Fibroblast of skin of abdomen (primary cell): ENCODE measurements at regions not wholly inside any gene's neighbourhood (a gene's known extent, or its start where the extent isn't known, plus 50 kb on each side); places are given as distances from the start of the nearest gene placed in this dataset.
A peak's percentile ranks its signal among the peaks of the same experiment; 100 is the strongest.
"Not testable (repeated sequence)": the region's sequence is repeated elsewhere in the genome, so short reads cannot be mapped to it uniquely, and the experiment has no call there.

Experiments
- DNase-seq: peaks from one replicate; pipeline ENCODE4 v3.0.0-alpha.2; 2013

- DNase-seq: no peak
Measured at GRCh38 chr4:173761236-173761635, 231.2 kb upstream of the HAND2 start.

GRCh38 chr4:173758132-173758531 is 228.1 kb upstream of the HAND2 start:
- no peak for DNase-seq

- no peak for DNase-seq
Measured at GRCh38 chr4:173753408-173753807, 223.4 kb upstream of the HAND2 start.

GRCh38 chr4:173752610-173753230 is 222.7 kb upstream of the HAND2 start:
- no peak for DNase-seq

- DNase-seq: peak; percentile 13
Measured at GRCh38 chr4:173748353-173748752, 218.3 kb upstream of the HAND2 start.

GRCh38 chr4:173747537-173748257 is 217.7 kb upstream of the HAND2 start:
- DNase-seq: no peak

- DNase-seq: no peak
Measured at GRCh38 chr4:173746424-173746823, 216.4 kb upstream of the HAND2 start.

- DNase-seq: no peak
Measured at GRCh38 chr4:173745765-173746164, 215.7 kb upstream of the HAND2 start.

- no peak for DNase-seq
Measured at GRCh38 chr4:173736840-173737239, 206.8 kb upstream of the HAND2 start.

GRCh38 chr4:173735585-173735984 is 205.6 kb upstream of the HAND2 start:
- DNase-seq: no peak

GRCh38 chr4:173735049-173735448 is 205.0 kb upstream of the HAND2 start:
- peak; percentile 44 for DNase-seq

- no peak for DNase-seq
Measured at GRCh38 chr4:173731257-173731656, 201.2 kb upstream of the HAND2 start.

GRCh38 chr4:173722075-173722474 is 192.0 kb upstream of the HAND2 start:
- no peak for DNase-seq

GRCh38 chr4:173718504-173718903 is 188.5 kb upstream of the HAND2 start:
- DNase-seq: not testable (repeated sequence)

GRCh38 chr4:173717581-173717980 is 187.6 kb upstream of the HAND2 start:
- DNase-seq: no peak

- DNase-seq: no peak
Measured at GRCh38 chr4:173714456-173714855, 184.4 kb upstream of the HAND2 start.

GRCh38 chr4:173713026-173713425 is 183.0 kb upstream of the HAND2 start:
- no peak for DNase-seq

- DNase-seq: no peak
Measured at GRCh38 chr4:173707658-173708419, 177.8 kb upstream of the HAND2 start.

- DNase-seq: no peak
Measured at GRCh38 chr4:173704201-173704600, 174.2 kb upstream of the HAND2 start.

- no peak for DNase-seq
Measured at GRCh38 chr4:173703021-173703420, 173.0 kb upstream of the HAND2 start.

- no peak for DNase-seq
Measured at GRCh38 chr4:173700650-173701049, 170.6 kb upstream of the HAND2 start.

- DNase-seq: no peak
Measured at GRCh38 chr4:173699841-173700475, 169.9 kb upstream of the HAND2 start.
